ENCODE measurements at regions not wholly inside any gene's neighbourhood (a gene's known extent, or its start where the extent isn't known, plus 50 kb on each side); places are given as distances from the start of the nearest gene placed in this dataset.

DNA sequence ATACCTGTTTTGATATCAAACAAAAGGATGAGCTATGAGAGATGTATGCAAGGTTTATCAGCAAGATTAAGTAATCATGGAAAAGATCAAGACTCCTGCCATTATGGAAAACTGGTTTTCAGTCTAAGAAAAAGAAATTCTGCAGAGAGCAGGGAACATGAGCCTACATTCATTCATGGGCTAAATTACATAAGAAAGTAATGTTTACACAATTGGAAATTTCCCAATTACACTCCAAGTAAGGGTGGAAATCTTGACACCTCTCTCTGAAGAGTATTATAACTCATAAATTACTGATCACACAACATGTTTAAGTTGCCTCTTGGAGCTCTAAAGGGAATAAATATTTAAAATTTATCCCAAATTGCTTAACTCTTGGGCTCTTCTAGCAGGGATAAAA lies 206.2 kb downstream of the SLC6A15 start:
- no peak overlapping the region for H3K27ac Mint-ChIP-seq
- no peak overlapping the region for H2AFZ ChIP-seq (ENCODE audit: insufficient read depth, low read depth, low read length, poor library complexity, severe bottlenecking)
- H3K27me3 Mint-ChIP-seq (ENCODE audit: low read depth in 3 of 3): peaks cover 0 to 2% (median 0%) of the 10 kb centered on the region in 3 donors
- H3K9me3 ChIP-seq (replicated peaks in 1 of 2; ENCODE audit: control insufficient read depth in 1 of 2, insufficient read depth in 1 of 2, low read length in 2 of 2): no peaks in the 10 kb centered on the region
- H3K4me1 Mint-ChIP-seq: no peaks in the 10 kb centered on the region
- H3K79me2 ChIP-seq (ENCODE audit: insufficient read depth, low read length): no peaks in the 10 kb centered on the region
- H3K4me2 ChIP-seq (replicated peaks; ENCODE audit: extremely low read depth, low read length, poor library complexity, severe bottlenecking): no peak overlapping the region
- intact Hi-C loops (cut with micrococcal nuclease): no loop called here
- H3K36me3 Mint-ChIP-seq: no peaks in the 10 kb centered on the region
- peaks cover 0 to 2% (median 0%) of the 10 kb centered on the region in 7 donors for H3K9me3 Mint-ChIP-seq
- no peak overlapping the region for H3K4me3 Mint-ChIP-seq
- TF ChIP-seq CTCF (IDR thresholded peaks at IDR 0.05): no peak
- no peaks in the 10 kb centered on the region for H3K4me1 ChIP-seq (ENCODE audit: control insufficient read depth in 1 of 2, insufficient read depth in 2 of 2, low read length in 2 of 2)
- H4K20me1 ChIP-seq (ENCODE audit: insufficient read depth, low read length): no peaks in the 10 kb centered on the region
- no peak for DNase-seq
- no peak overlapping the region for H3K9ac ChIP-seq (ENCODE audit: insufficient read depth, low read length, poor library complexity, severe bottlenecking)
- no peak overlapping the region for H3K4me3 ChIP-seq (replicated peaks in 1 of 3; ENCODE audit: low read depth in 2 of 3, low read length in 3 of 3)
- H3K36me3 ChIP-seq (replicated peaks in 1 of 2; ENCODE audit: control insufficient read depth in 1 of 2, insufficient read depth in 2 of 2, low read length in 2 of 2): no peaks in the 10 kb centered on the region
- no peaks in the 10 kb centered on the region for H3K27me3 ChIP-seq (ENCODE audit: control insufficient read depth in 2 of 2, insufficient read depth in 2 of 2, low read length in 2 of 2)
- no peak overlapping the region for H3K27ac ChIP-seq (ENCODE audit: low read depth in 1 of 2, low read length in 2 of 2)

GRCh38 chr12:84704856-84705255 lies 207.7 kb downstream of the SLC6A15 start:
- Histone ChIP-seq H3K27me3 (ENCODE audit: control insufficient read depth in 2 of 2, insufficient read depth in 2 of 2, low read length in 2 of 2) (no peaks in the 10 kb centered on the region), H3K9ac (ENCODE audit: insufficient read depth, low read length, poor library complexity, severe bottlenecking) (no peak overlapping the region), H3K79me2 (ENCODE audit: insufficient read depth, low read length) (no peaks in the 10 kb centered on the region), H3K27ac (ENCODE audit: low read depth in 1 of 2, low read length in 2 of 2) (no peak overlapping the region), H3K4me3 (replicated peaks in 1 of 3; ENCODE audit: low read depth in 2 of 3, low read length in 3 of 3) (no peak overlapping the region), H4K20me1 (ENCODE audit: insufficient read depth, low read length) (no peaks in the 10 kb centered on the region), H2AFZ (ENCODE audit: insufficient read depth, low read depth, low read length, poor library complexity, severe bottlenecking) (no peak overlapping the region), H3K4me2 (replicated peaks; ENCODE audit: extremely low read depth, low read length, poor library complexity, severe bottlenecking) (no peak overlapping the region), H3K4me1 (ENCODE audit: control insufficient read depth in 1 of 2, insufficient read depth in 2 of 2, low read length in 2 of 2) (no peaks in the 10 kb centered on the region), H3K36me3 (replicated peaks in 1 of 2; ENCODE audit: control insufficient read depth in 1 of 2, insufficient read depth in 2 of 2, low read length in 2 of 2) (no peaks in the 10 kb centered on the region), H3K9me3 (replicated peaks in 1 of 2; ENCODE audit: control insufficient read depth in 1 of 2, insufficient read depth in 1 of 2, low read length in 2 of 2) (no peaks in the 10 kb centered on the region)
- no peak for DNase-seq
- no peak overlapping the region for H3K27ac Mint-ChIP-seq
- no peaks in the 10 kb centered on the region for H3K27me3 Mint-ChIP-seq (ENCODE audit: low read depth in 3 of 3)
- H3K9me3 Mint-ChIP-seq: peaks cover 0 to 4% (median 0%) of the 10 kb centered on the region in 7 donors
- intact Hi-C loops (cut with micrococcal nuclease): no loop called here
- no peak for TF ChIP-seq CTCF (IDR thresholded peaks at IDR 0.05)
- no peaks in the 10 kb centered on the region for H3K36me3 Mint-ChIP-seq
- H3K4me3 Mint-ChIP-seq: no peak overlapping the region
- H3K4me1 Mint-ChIP-seq: no peaks in the 10 kb centered on the region

Data from CD14-positive monocyte (primary cell).